ENCODE measurements at regions not wholly inside any gene's neighbourhood (a gene's known extent, or its start where the extent isn't known, plus 50 kb on each side); places are given as distances from the start of the nearest gene placed in this dataset.

DNA sequence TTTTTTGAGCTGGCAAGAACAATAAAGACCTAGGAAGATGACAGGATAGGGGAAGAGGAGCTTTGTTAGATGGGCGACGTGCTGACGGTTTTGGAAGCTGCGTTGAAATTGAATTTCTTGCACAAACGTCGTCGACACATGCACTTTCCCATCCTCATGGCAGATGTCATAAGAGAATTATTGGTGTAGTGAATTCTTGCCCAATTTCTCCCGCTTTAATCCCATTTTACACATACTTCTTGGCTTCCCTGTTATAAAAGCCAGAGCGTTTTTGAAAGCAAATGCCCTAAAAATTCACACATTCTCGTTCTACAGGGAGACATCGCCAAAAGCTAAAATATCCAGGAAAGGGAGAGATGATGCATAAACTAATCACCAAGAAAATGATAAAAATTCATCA is 109.8 kb upstream of the DAP start:
- Mint-ChIP-seq H3K27me3 (ENCODE audit: low read depth) (no peaks in the 10 kb centered on the region; the same call in none of the 2 replicates), H3K36me3 (ENCODE audit: insufficient read depth in 1 of 3, low read depth in 3 of 3) (no peaks in the 10 kb centered on the region), H3K4me1 (peaks cover 5 to 14% of the 10 kb centered on the region in 2 experiments), H3K27ac (no peak overlapping the region), H3K9me3 (no peaks in the 10 kb centered on the region), H3K4me3 (no peak overlapping the region)
- no peak for DNase-seq
- Histone ChIP-seq H2BK120ac (ENCODE audit: low read depth, low read length, poor library complexity, severe bottlenecking) (no peak overlapping the region), H2BK15ac (ENCODE audit: low read depth, low read length) (no peak overlapping the region), H2BK20ac (ENCODE audit: low read depth, low read length, poor library complexity, severe bottlenecking) (no peak overlapping the region), H3K79me2 (ENCODE audit: insufficient read depth, low read length) (no peaks in the 10 kb centered on the region), H3K14ac (ENCODE audit: insufficient read depth, low read length) (no peak overlapping the region), H3K4me2 (ENCODE audit: insufficient read depth, insufficient read length, low read length) (no peak overlapping the region), H4K8ac (replicated peaks; ENCODE audit: insufficient read length, low read depth, low read length) (no peak overlapping the region), H3K56ac (ENCODE audit: insufficient read length, low read depth, low read length) (no peak overlapping the region), H3K23ac (ENCODE audit: insufficient read length, low read depth, low read length) (no peak overlapping the region), H4K20me1 (ENCODE audit: control insufficient read depth, insufficient read depth, insufficient read length) (no peaks in the 10 kb centered on the region), H2BK12ac (ENCODE audit: insufficient read length, low read depth, low read length) (no peak overlapping the region), H3K9ac (ENCODE audit: extremely low read depth, insufficient read length, low read length) (no peak overlapping the region), H3K18ac (ENCODE audit: insufficient read length, low read depth, low read length) (no peak overlapping the region), H3K27me3 (ENCODE audit: insufficient read depth, low read length) (no peaks in the 10 kb centered on the region), H4K5ac (ENCODE audit: insufficient read length, low read depth, low read length) (no peak overlapping the region), H4K91ac (ENCODE audit: insufficient read length, low read depth, low read length) (no peak overlapping the region), H3K4me1 (ENCODE audit: insufficient read depth, low read length) (no peaks in the 10 kb centered on the region; the same call in 1 of the 2 replicates), H3T11ph (ENCODE audit: low read length) (no peak overlapping the region), H3K27ac (ENCODE audit: insufficient read length, low read depth, low read length) (no peak overlapping the region), H2AK5ac (ENCODE audit: insufficient read length, low read length) (no peak overlapping the region), H3K23me2 (ENCODE audit: insufficient read length, low read depth, low read length, poor library complexity, severe bottlenecking) (no peaks in the 10 kb centered on the region), H2BK5ac (ENCODE audit: insufficient read length, low read length) (no peak overlapping the region), H2AFZ (ENCODE audit: low read length) (no peak overlapping the region), H3K4ac (ENCODE audit: low read depth, low read length) (no peak overlapping the region), H3K79me1 (ENCODE audit: insufficient read depth, low read depth, low read length, poor library complexity, severe bottlenecking) (no peaks in the 10 kb centered on the region), H3K9me3 (ENCODE audit: control insufficient read depth, low read depth, low read length) (no peaks in the 10 kb centered on the region)
- no CpG with 5 or more reads among the region's 11 CpGs for WGBS (ENCODE audit: extremely low coverage, insufficient read length, low lambda C conversion rate)
- TF ChIP-seq, protein P1, sequence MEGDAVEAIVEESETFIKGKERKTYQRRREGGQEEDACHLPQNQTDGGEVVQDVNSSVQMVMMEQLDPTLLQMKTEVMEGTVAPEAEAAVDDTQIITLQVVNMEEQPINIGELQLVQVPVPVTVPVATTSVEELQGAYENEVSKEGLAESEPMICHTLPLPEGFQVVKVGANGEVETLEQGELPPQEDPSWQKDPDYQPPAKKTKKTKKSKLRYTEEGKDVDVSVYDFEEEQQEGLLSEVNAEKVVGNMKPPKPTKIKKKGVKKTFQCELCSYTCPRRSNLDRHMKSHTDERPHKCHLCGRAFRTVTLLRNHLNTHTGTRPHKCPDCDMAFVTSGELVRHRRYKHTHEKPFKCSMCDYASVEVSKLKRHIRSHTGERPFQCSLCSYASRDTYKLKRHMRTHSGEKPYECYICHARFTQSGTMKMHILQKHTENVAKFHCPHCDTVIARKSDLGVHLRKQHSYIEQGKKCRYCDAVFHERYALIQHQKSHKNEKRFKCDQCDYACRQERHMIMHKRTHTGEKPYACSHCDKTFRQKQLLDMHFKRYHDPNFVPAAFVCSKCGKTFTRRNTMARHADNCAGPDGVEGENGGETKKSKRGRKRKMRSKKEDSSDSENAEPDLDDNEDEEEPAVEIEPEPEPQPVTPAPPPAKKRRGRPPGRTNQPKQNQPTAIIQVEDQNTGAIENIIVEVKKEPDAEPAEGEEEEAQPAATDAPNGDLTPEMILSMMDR (conservative IDR thresholded peaks at IDR 0.05), result no peak
